SK-N-SH (cell line): ENCODE measurements at regions not wholly inside any gene's neighbourhood (a gene's known extent, or its start where the extent isn't known, plus 50 kb on each side); places are given as distances from the start of the nearest gene placed in this dataset.

Experiments
- CTCF ChIA-PET: fragments of 300-600, 350-600 bp; formaldehyde crosslinking; extraction: SDS; loops from one replicate; lab custom pipeline; 2021; lab: Yijun Ruan, JAX
- POLR2A ChIA-PET: fragments of 350-600 bp; sonication (Branson Sonifier 250); formaldehyde crosslinking; extraction: SDS; loops from one replicate; lab custom pipeline; 2020; ENCODE audit warnings: antibody characterized with exemption, inconsistent platforms; lab: Yijun Ruan, JAX
- DNase-seq: peaks from one replicate; pipeline ENCODE4 v3.0.0; 2012
- H2AFZ ChIP-seq: fragments of 200-600 bp; sonication (generic); 2 replicates; pipeline ENCODE4 v1.8.1; 2016; ENCODE audit warnings: antibody characterized with exemption, mild to moderate bottlenecking, low read depth
- H3F3A ChIP-seq: fragments of 200-600 bp; sonication (generic); replicated peaks from 2 replicates; pipeline ENCODE3; 2016; ENCODE audit warnings: antibody characterized with exemption, mild to moderate bottlenecking; ENCODE audit not compliant: insufficient read depth
- H3K27ac ChIP-seq, 2 experiments: fragments of 200-500 bp in 1 of 2; fragments of 200-600 bp in 1 of 2; sonication (Bioruptor generic) in 1 of 2; sonication (generic), shearing (Covaris generic) in 1 of 2; 2 replicates each; pipeline versions ENCODE4 v1.5.1 to v1.6.1; 2014 to 2016; ENCODE audit warnings: low read depth in 2 of 2, inconsistent platforms in 1 of 2, low read length in 1 of 2, mild to moderate bottlenecking in 1 of 2, mixed read lengths in 1 of 2
- H3K27me3 ChIP-seq: fragments of 200-600 bp; sonication (generic), shearing (Covaris generic); 2 replicates; pipeline ENCODE4 v1.6.1; 2016; ENCODE audit warnings: mixed run types; ENCODE audit not compliant: insufficient read depth
- H3K36me3 ChIP-seq, 2 experiments: fragments of 200-500 bp in 1 of 2; fragments of 200-600 bp in 1 of 2; sonication (Bioruptor generic) in 1 of 2; sonication (generic) in 1 of 2; replicated peaks in 1 of 2; 2 replicates each; pipeline versions ENCODE3 to v1.5.1; 2014 to 2016; ENCODE audit warnings: low read length in 1 of 2, mild to moderate bottlenecking in 1 of 2; ENCODE audit not compliant: insufficient read depth in 2 of 2, control insufficient read depth in 1 of 2
- H3K4me1 ChIP-seq, 2 experiments: fragments of 200-500 bp in 1 of 2; fragments of 200-600 bp in 1 of 2; sonication (Bioruptor generic) in 1 of 2; sonication (generic), shearing (Covaris generic) in 1 of 2; 2 replicates each; pipeline versions ENCODE4 v1.5.1 to v1.6.1; 2014 to 2016; ENCODE audit warnings: low read depth in 1 of 2, low read length in 1 of 2, mixed run types in 1 of 2; ENCODE audit not compliant: insufficient read depth in 2 of 2, control insufficient read depth in 1 of 2
- H3K4me2 ChIP-seq: fragments of 200-600 bp; sonication (generic), shearing (Covaris generic); 2 replicates; pipeline ENCODE4 v1.6.1; 2017; ENCODE audit warnings: mixed run types
- H3K4me3 ChIP-seq, 2 experiments: fragments of 200-500 bp in 1 of 2; fragments of 200-600 bp in 1 of 2; sonication (Bioruptor generic) in 1 of 2; sonication (generic), shearing (Covaris generic) in 1 of 2; 2 replicates each; pipeline versions ENCODE4 v1.5.1 to v1.8.1; 2014 to 2016; ENCODE audit warnings: low read depth in 2 of 2, inconsistent platforms in 1 of 2, low read length in 1 of 2, mild to moderate bottlenecking in 1 of 2, mixed read lengths in 1 of 2, moderate library complexity in 1 of 2
- H3K79me2 ChIP-seq: fragments of 200-600 bp; sonication (generic); 2 replicates; pipeline ENCODE4 v1.8.1; 2017; ENCODE audit warnings: mild to moderate bottlenecking; ENCODE audit not compliant: insufficient read depth
- H3K9ac ChIP-seq: fragments of 200-600 bp; sonication (generic); 2 replicates; pipeline ENCODE4 v1.6.1; 2017; ENCODE audit warnings: mixed run types
- H3K9me2 ChIP-seq: fragments of 200-600 bp; sonication (generic); 2 replicates; pipeline ENCODE4 v1.6.1; 2017; ENCODE audit warnings: mixed run types
- H3K9me3 ChIP-seq: fragments of 200-600 bp; sonication (generic); 2 replicates; pipeline ENCODE4 v1.6.1; 2017; ENCODE audit warnings: mixed run types, mild to moderate bottlenecking, moderate library complexity
- H4K20me1 ChIP-seq: fragments of 200-600 bp; sonication (generic); 2 replicates; pipeline ENCODE4 v1.6.1; 2017; ENCODE audit warnings: mild to moderate bottlenecking, mixed run types; ENCODE audit not compliant: insufficient read depth
- ELF1 ChIP-seq: IDR thresholded peaks from 2 replicates; pipeline ENCODE4 v1.4.0; 2012
- EP300 ChIP-seq, 2 experiments: IDR thresholded peaks; 2 replicates each; pipeline versions ENCODE4 v1.4.0 to v1.6.1; 2012; ENCODE audit warnings: borderline replicate concordance in 1 of 2, low read depth in 1 of 2, low read length in 1 of 2
- EZH2phosphoT487 ChIP-seq: fragments of 200-600 bp; sonication (generic); IDR thresholded peaks from 2 replicates; pipeline ENCODE4 v1.6.1; 2017; ENCODE audit warnings: low read depth, mixed run types, mild to moderate bottlenecking, antibody characterized with exemption, moderate library complexity, borderline replicate concordance
- FOSL2 ChIP-seq: IDR thresholded peaks from 2 replicates; pipeline ENCODE4 v1.4.0; 2012; ENCODE audit warnings: low read depth, mild to moderate bottlenecking, moderate library complexity, borderline replicate concordance
- GABPA ChIP-seq: IDR thresholded peaks from 2 replicates; pipeline ENCODE4 v1.4.0; 2012; ENCODE audit warnings: low read depth, mild to moderate bottlenecking
- IRF3 ChIP-seq: fragments of 150-350 bp; IDR thresholded peaks from 2 replicates; pipeline ENCODE4 v1.6.1; 2016; ENCODE audit warnings: mild to moderate bottlenecking, low read depth, low read length
- JUND ChIP-seq: IDR thresholded peaks from 2 replicates; pipeline ENCODE4 v1.4.0; 2012
- MEF2A ChIP-seq: IDR thresholded peaks from 2 replicates; pipeline ENCODE4 v1.4.0; 2012; ENCODE audit warnings: low read depth, borderline replicate concordance
- NFIC ChIP-seq: IDR thresholded peaks from 2 replicates; pipeline ENCODE4 v1.4.0; 2012; ENCODE audit warnings: borderline replicate concordance
- NRF1 ChIP-seq: IDR thresholded peaks from 2 replicates; pipeline ENCODE4 v1.6.1; 2012; ENCODE audit warnings: low read depth, mild to moderate bottlenecking, low read length
- PBX3 ChIP-seq: IDR thresholded peaks from 2 replicates; pipeline ENCODE4; 2012
- RAD21 ChIP-seq: IDR thresholded peaks from 2 replicates; pipeline ENCODE4 v1.6.1; 2012; ENCODE audit warnings: mild to moderate bottlenecking, low read length
- REST ChIP-seq: IDR thresholded peaks from 2 replicates; pipeline ENCODE4 v1.6.1; 2012; ENCODE audit warnings: mild to moderate bottlenecking, low read depth, low read length, moderate library complexity
- RFX5 ChIP-seq: IDR thresholded peaks from 2 replicates; pipeline ENCODE4 v1.6.1; 2012; ENCODE audit warnings: mild to moderate bottlenecking, improper control_type of control experiment, low read length
- RXRA ChIP-seq: IDR thresholded peaks from 2 replicates; pipeline ENCODE4 v1.4.0; 2012; ENCODE audit warnings: low read depth, mild to moderate bottlenecking, borderline replicate concordance
- SIN3A ChIP-seq: IDR thresholded peaks from 2 replicates; pipeline ENCODE4 v1.6.1; 2012; ENCODE audit warnings: low read depth, mild to moderate bottlenecking, low read length, moderate library complexity, borderline replicate concordance
- SMC3 ChIP-seq: IDR thresholded peaks from 2 replicates; pipeline ENCODE4 v1.6.1; 2012; ENCODE audit warnings: low read depth, low read length, improper control_type of control experiment
- TAF1 ChIP-seq: IDR thresholded peaks from 2 replicates; pipeline ENCODE4 v1.6.1; 2012; ENCODE audit warnings: low read depth, mild to moderate bottlenecking, low read length, moderate library complexity, borderline replicate concordance
- TEAD4 ChIP-seq: IDR thresholded peaks from 2 replicates; pipeline ENCODE4 v1.4.0; 2012; ENCODE audit warnings: mild to moderate bottlenecking, borderline replicate concordance; ENCODE audit not compliant: insufficient read depth
- YY1 ChIP-seq: IDR thresholded peaks from 2 replicates; pipeline ENCODE4 v1.4.0; 2012; ENCODE audit warnings: low read depth, mild to moderate bottlenecking
- ZBTB33 ChIP-seq: IDR thresholded peaks from 2 replicates; pipeline ENCODE4 v1.4.0; 2012; ENCODE audit warnings: low read depth, borderline replicate concordance
- WGBS: methylation state at CpG from one replicate; pipeline ENCODE4 v1.1.6; 2017; ENCODE audit warnings: low lambda C conversion rate; 5-methylcytosine and 5-hydroxymethylcytosine counted together

- no peak for TF ChIP-seq FOSL2
- TF ChIP-seq RXRA = no peak
These were observed 459.7 kb upstream of the HTR1E start (continued) for GRCh38 chr6:86477500-86478148.

- no peaks in the 10 kb centered on the region for H4K20me1 ChIP-seq
- no peak overlapping the region for H3K4me2 ChIP-seq
- TF ChIP-seq TEAD4 (no peak), SIN3A (no peak), ZBTB33 (no peak), TAF1 (no peak), YY1 (no peak), MEF2A (no peak), EP300 (IDR thresholded peaks at IDR 0.05; ENCODE audit: borderline replicate concordance in 1 of 2, low read depth in 1 of 2, low read length in 1 of 2) (no peak), PBX3 (no peak), IRF3 (no peak), NRF1 (no peak), RFX5 (no peak), ELF1 (no peak), GABPA (no peak), RAD21 (no peak), NFIC (no peak), EZH2phosphoT487 (no peak), JUND (no peak), SMC3 (no peak), REST (no peak)
- H3K36me3 ChIP-seq = no peaks in the 10 kb centered on the region
- 16% methylated on average over 4 of the region's 4 CpGs for WGBS
- no peak overlapping the region for H2AFZ ChIP-seq
- DNase-seq = no peak
- H3K27me3 ChIP-seq = no peaks in the 10 kb centered on the region
- no peaks in the 10 kb centered on the region for H3K9me3 ChIP-seq
- H3K27ac ChIP-seq = no peak overlapping the region
- no peaks in the 10 kb centered on the region for H3K79me2 ChIP-seq
- ChIA-PET CTCF (no interaction called here), POLR2A (no interaction called here)
- peaks cover 0 to 8% of the 10 kb centered on the region in 2 experiments; a peak in 1 of 4 replicates for H3K4me1 ChIP-seq
- H3K9ac ChIP-seq = no peak overlapping the region
- no peaks in the 10 kb centered on the region for H3F3A ChIP-seq
- no peaks in the 10 kb centered on the region for H3K9me2 ChIP-seq
- H3K4me3 ChIP-seq = no peak overlapping the region
These were observed 461.0 kb upstream of the HTR1E start for GRCh38 chr6:86476311-86476710.
